ENCODE measurements at regions not wholly inside any gene's neighbourhood (a gene's known extent, or its start where the extent isn't known, plus 50 kb on each side); places are given as distances from the start of the nearest gene placed in this dataset.
A peak's percentile ranks its signal among the peaks of the same experiment; 100 is the strongest.

GRCh38 chr22:44395118-44396005, 82.6 kb upstream of the SHISAL1 start:
- DNase-seq (ENCODE audit: low spot score) (peak; percentile 14), ATAC-seq (ENCODE audit: low FRiP score) (no peak)
- TF ChIP-seq CTCF (IDR thresholded peaks at IDR 0.05): no peak

- ATAC-seq (ENCODE audit: low FRiP score): no peak
- DNase-seq (ENCODE audit: low spot score): no peak
- no peak for TF ChIP-seq CTCF (IDR thresholded peaks at IDR 0.05)
Measured at GRCh38 chr22:44394246-44395117, 81.7 kb upstream of the SHISAL1 start.

GRCh38 chr22:44393066-44393465, 80.3 kb upstream of the SHISAL1 start:
- ATAC-seq (ENCODE audit: low FRiP score) (no peak), DNase-seq (ENCODE audit: low spot score) (peak; percentile 18)

GRCh38 chr22:44392446-44392921, 79.7 kb upstream of the SHISAL1 start:
- no peak for TF ChIP-seq CTCF (IDR thresholded peaks at IDR 0.05)
- ATAC-seq (ENCODE audit: low FRiP score) (no peak), DNase-seq (ENCODE audit: low spot score) (peak; percentile 10)

More at GRCh38 chr22:44393066-44393465, 80.3 kb upstream of the SHISAL1 start:
- no peak for TF ChIP-seq CTCF (IDR thresholded peaks at IDR 0.05)

GRCh38 chr22:44391481-44392445, 79.0 kb upstream of the SHISAL1 start:
- no peak for ATAC-seq (ENCODE audit: low FRiP score)
- no peak for DNase-seq (ENCODE audit: low spot score)
- TF ChIP-seq CTCF (IDR thresholded peaks at IDR 0.05): no peak

- TF ChIP-seq CTCF (IDR thresholded peaks at IDR 0.05): no peak
- peak; percentile 0 for DNase-seq (ENCODE audit: low spot score)
- ATAC-seq (ENCODE audit: low FRiP score): no peak
Measured at GRCh38 chr22:44391015-44391414, 78.3 kb upstream of the SHISAL1 start.
